ENCODE measurements at regions not wholly inside any gene's neighbourhood (a gene's known extent, or its start where the extent isn't known, plus 50 kb on each side); places are given as distances from the start of the nearest gene placed in this dataset.

DNA sequence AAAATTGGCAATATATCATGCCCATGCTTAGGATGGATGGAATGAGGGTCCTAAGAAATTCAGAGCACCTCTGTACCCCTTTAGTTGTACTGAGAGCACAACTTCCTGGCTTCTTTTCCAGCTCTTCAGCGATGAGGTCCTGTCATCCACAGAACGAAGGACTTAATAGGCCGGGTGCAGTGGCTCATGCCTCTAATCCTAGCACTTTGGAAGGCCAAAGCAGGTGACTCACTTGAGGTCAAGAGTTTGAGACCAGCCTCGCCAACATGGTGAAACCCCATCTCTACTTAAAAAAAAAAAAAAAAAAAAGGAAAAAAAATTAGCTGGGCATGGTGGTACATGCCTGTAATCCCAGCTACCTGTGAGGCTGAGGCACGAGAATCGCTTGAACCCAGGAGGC lies 125.3 kb upstream of the BMAL1 start:
- H2AFZ ChIP-seq (ENCODE audit: low read length), result no peak overlapping the region
- H3K79me2 ChIP-seq (ENCODE audit: control insufficient read depth in 1 of 2, insufficient read depth in 2 of 2, low read length in 2 of 2), result no peaks in the 10 kb centered on the region
- H3K14ac ChIP-seq (ENCODE audit: insufficient read length), result no peak overlapping the region
- no peak overlapping the region for H2BK12ac ChIP-seq (ENCODE audit: low read depth, low read length)
- H3K79me1 ChIP-seq (ENCODE audit: low read depth, low read length), result no peaks in the 10 kb centered on the region
- no peaks in the 10 kb centered on the region for H4K20me1 ChIP-seq (replicated peaks in 1 of 2; ENCODE audit: control insufficient read depth in 1 of 2, insufficient read depth in 2 of 2, low read length in 2 of 2)
- H4K91ac ChIP-seq (replicated peaks; ENCODE audit: insufficient read length, low read length), result no peak overlapping the region
- H3K18ac ChIP-seq (ENCODE audit: extremely low read depth, low read length), result no peak overlapping the region
- no peak overlapping the region for H3K27ac ChIP-seq (ENCODE audit: low read depth, low read length)
- 75% methylated on average over 6 of the region's 6 CpGs; no CpG with 5 or more reads in 1 of the 2 experiments for WGBS, 2 experiments (ENCODE audit: extremely low coverage in 1 of 2, insufficient coverage in 1 of 2, insufficient read length in 1 of 2, insufficient replicate concordance in 2 of 2, low coverage in 1 of 2, low lambda C conversion rate in 2 of 2, missing lambda C conversion rate in 1 of 2)
- H3K4ac ChIP-seq (replicated peaks; ENCODE audit: insufficient read length, low read depth, low read length), result no peak overlapping the region
- no peaks in the 10 kb centered on the region for H3K36me3 ChIP-seq (ENCODE audit: control insufficient read depth in 2 of 4, insufficient read depth in 4 of 4, low read length in 3 of 4)
- no peak overlapping the region for H2BK5ac ChIP-seq (ENCODE audit: low read depth, low read length)
- no peak overlapping the region for H3K4me2 ChIP-seq (ENCODE audit: insufficient read depth in 1 of 2, low read depth in 2 of 2, low read length in 2 of 2)
- H3K56ac ChIP-seq (replicated peaks; ENCODE audit: insufficient read length, low read depth, low read length), result no peak overlapping the region
- no peaks in the 10 kb centered on the region for H3K4me1 ChIP-seq (replicated peaks in 1 of 4; ENCODE audit: control insufficient read depth in 3 of 4, insufficient read depth in 4 of 4, low read length in 3 of 4)
- no peak overlapping the region for H4K8ac ChIP-seq (ENCODE audit: extremely low read depth, insufficient read depth, low read length)
- ChIA-PET POLR2A (ENCODE audit: partially characterized antibody) (no interaction called here), CTCF (ENCODE audit: partially characterized antibody) (interaction anchor here (0.6 to 11.3 kb wide), 27 partner anchors 9 to 1991 kb away, joined by 3 to 158 read pairs (median 4); no protein-coding TSS in a partner anchor)
- no peaks in the 10 kb centered on the region for H3K27me3 ChIP-seq (replicated peaks in 1 of 4; ENCODE audit: control insufficient read depth in 3 of 4, extremely low read depth in 1 of 4, insufficient read depth in 3 of 4, low read length in 3 of 4)
- no peak overlapping the region for H2BK120ac ChIP-seq (replicated peaks; ENCODE audit: low read depth, low read length)
- no peaks in the 10 kb centered on the region; a peak in 1 of 4 replicates for H3K9me3 ChIP-seq (ENCODE audit: insufficient read depth in 2 of 2, low read depth in 1 of 2, low read length in 1 of 2)
- H3K23ac ChIP-seq (ENCODE audit: insufficient read length), result no peak overlapping the region
- FAIRE-seq, result no peak
- H2AK5ac ChIP-seq (ENCODE audit: low read depth, low read length), result no peak overlapping the region
- no peak overlapping the region for H2BK20ac ChIP-seq (ENCODE audit: low read length)
- H3K9ac ChIP-seq (replicated peaks in 1 of 4; ENCODE audit: extremely low read depth in 1 of 4, low read depth in 3 of 4, low read length in 3 of 4), result no peak overlapping the region
- DNase-seq (ENCODE audit: low read depth in 1 of 2, low spot score in 2 of 2), result no peak
- H4K5ac ChIP-seq (ENCODE audit: insufficient read length, low read depth, low read length), result no peak overlapping the region
- H3K4me3 ChIP-seq (ENCODE audit: extremely low read depth in 1 of 4, insufficient read depth in 2 of 4, low read depth in 3 of 4, low read length in 4 of 4), result no peak overlapping the region
- H3K23me2 ChIP-seq (ENCODE audit: low read depth, low read length), result no peaks in the 10 kb centered on the region
- no peak overlapping the region for H2BK15ac ChIP-seq (ENCODE audit: low read length)
- TF ChIP-seq TBP (IDR thresholded peaks at IDR 0.05; ENCODE audit: low read depth, low read length) (no peak), EP300 (IDR thresholded peaks at IDR 0.05; ENCODE audit: borderline replicate concordance in 1 of 2, low read depth in 2 of 2, low read length in 2 of 2) (no peak), RNF2 (IDR thresholded peaks at IDR 0.05; ENCODE audit: borderline replicate concordance, low read depth, low read length, missing control alignments, poor library complexity, severe bottlenecking) (no peak), POU5F1 (IDR thresholded peaks at IDR 0.05; ENCODE audit: low read depth, low read length) (no peak), ZNF274 (IDR thresholded peaks at IDR 0.05; ENCODE audit: borderline replicate concordance, extremely low read depth, low read length) (no peak), EGR1 (IDR thresholded peaks at IDR 0.05; ENCODE audit: borderline replicate concordance, low read depth, low read length) (no peak), SRF (IDR thresholded peaks at IDR 0.05; ENCODE audit: low read depth, low read length) (no peak), NRF1 (IDR thresholded peaks at IDR 0.05; ENCODE audit: low read depth, low read length) (no peak), SP1 (IDR thresholded peaks at IDR 0.05; ENCODE audit: low read depth, low read length) (no peak)
- TF ChIP-seq, protein P1, sequence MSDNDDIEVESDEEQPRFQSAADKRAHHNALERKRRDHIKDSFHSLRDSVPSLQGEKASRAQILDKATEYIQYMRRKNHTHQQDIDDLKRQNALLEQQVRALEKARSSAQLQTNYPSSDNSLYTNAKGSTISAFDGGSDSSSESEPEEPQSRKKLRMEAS (IDR thresholded peaks at IDR 0.05), result no peak
- TF ChIP-seq, protein P2, sequence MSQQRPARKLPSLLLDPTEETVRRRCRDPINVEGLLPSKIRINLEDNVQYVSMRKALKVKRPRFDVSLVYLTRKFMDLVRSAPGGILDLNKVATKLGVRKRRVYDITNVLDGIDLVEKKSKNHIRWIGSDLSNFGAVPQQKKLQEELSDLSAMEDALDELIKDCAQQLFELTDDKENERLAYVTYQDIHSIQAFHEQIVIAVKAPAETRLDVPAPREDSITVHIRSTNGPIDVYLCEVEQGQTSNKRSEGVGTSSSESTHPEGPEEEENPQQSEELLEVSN (IDR thresholded peaks at IDR 0.05), result no peak
- TF ChIP-seq, protein P3, sequence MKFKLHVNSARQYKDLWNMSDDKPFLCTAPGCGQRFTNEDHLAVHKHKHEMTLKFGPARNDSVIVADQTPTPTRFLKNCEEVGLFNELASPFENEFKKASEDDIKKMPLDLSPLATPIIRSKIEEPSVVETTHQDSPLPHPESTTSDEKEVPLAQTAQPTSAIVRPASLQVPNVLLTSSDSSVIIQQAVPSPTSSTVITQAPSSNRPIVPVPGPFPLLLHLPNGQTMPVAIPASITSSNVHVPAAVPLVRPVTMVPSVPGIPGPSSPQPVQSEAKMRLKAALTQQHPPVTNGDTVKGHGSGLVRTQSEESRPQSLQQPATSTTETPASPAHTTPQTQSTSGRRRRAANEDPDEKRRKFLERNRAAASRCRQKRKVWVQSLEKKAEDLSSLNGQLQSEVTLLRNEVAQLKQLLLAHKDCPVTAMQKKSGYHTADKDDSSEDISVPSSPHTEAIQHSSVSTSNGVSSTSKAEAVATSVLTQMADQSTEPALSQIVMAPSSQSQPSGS (IDR thresholded peaks at IDR 0.05; ENCODE audit: low read length), result no peak
